ENCODE measurements at regions not wholly inside any gene's neighbourhood (a gene's known extent, or its start where the extent isn't known, plus 50 kb on each side); places are given as distances from the start of the nearest gene placed in this dataset.

GRCh38 chr14:71711619-71712018 is 220.6 kb upstream of the RGS6 start:
- H3K27me3 ChIP-seq (ENCODE audit: control insufficient read depth in 2 of 2, insufficient read depth in 2 of 2, low read length in 2 of 2), result no peaks in the 10 kb centered on the region
- H3K9me1 ChIP-seq (ENCODE audit: control insufficient read depth, insufficient read depth, low read length), result no peaks in the 10 kb centered on the region
- ATAC-seq (no peak), FAIRE-seq (no peak), DNase-seq (ENCODE audit: extremely low read depth in 1 of 4, low spot score in 3 of 4) (no peak)
- TF ChIP-seq TCF7L2 (IDR thresholded peaks at IDR 0.05; ENCODE audit: low read depth, low read length) (no peak), ZBTB7A (IDR thresholded peaks at IDR 0.05; ENCODE audit: borderline replicate concordance, control insufficient read depth, low read depth, low read length) (no peak)
- H3K4me1 ChIP-seq (replicated peaks in 1 of 2; ENCODE audit: control insufficient read depth in 2 of 2, insufficient read depth in 2 of 2, low read length in 2 of 2), result no peaks in the 10 kb centered on the region
- no peaks in the 10 kb centered on the region for H3K79me2 ChIP-seq (ENCODE audit: control insufficient read depth, insufficient read depth, low read length)
- H3K4me3 ChIP-seq, result no peak overlapping the region
- H3K4me2 ChIP-seq (ENCODE audit: insufficient read depth, low read length), result no peak overlapping the region
- ChIA-PET CTCF (ENCODE audit: low intra/inter-chr PET ratio) (no interaction called here), POLR2A (no interaction called here)
- no peaks in the 10 kb centered on the region for H3K9me3 ChIP-seq (replicated peaks; ENCODE audit: control insufficient read depth, insufficient read depth, low read depth, low read length)
- intact Hi-C loops (cut with micrococcal nuclease) (no loop called here), in situ Hi-C loops (cut with MboI) (no loop called here)
- peaks cover 5% of the 10 kb centered on the region; the same call in 1 of the 3 replicates for H3K36me3 ChIP-seq (ENCODE audit: control insufficient read depth, insufficient read depth, low read length)
- H4K20me1 ChIP-seq (replicated peaks; ENCODE audit: control insufficient read depth, insufficient read depth, low read length), result no peaks in the 10 kb centered on the region
- 44% methylated on average over 1 of the region's 1 CpG for WGBS (ENCODE audit: insufficient coverage, low coverage, missing lambda C conversion rate)
- no TSS peak for BruUV-seq (replicated peaks)
- no peak overlapping the region for H2AFZ ChIP-seq (ENCODE audit: low read depth, low read length)
- no peak overlapping the region for H3K9ac ChIP-seq (ENCODE audit: insufficient read depth in 1 of 2, low read depth in 2 of 2, low read length in 2 of 2)
- H3K27ac ChIP-seq (ENCODE audit: extremely low read depth, low read depth, low read length), result no peak overlapping the region

DNA sequence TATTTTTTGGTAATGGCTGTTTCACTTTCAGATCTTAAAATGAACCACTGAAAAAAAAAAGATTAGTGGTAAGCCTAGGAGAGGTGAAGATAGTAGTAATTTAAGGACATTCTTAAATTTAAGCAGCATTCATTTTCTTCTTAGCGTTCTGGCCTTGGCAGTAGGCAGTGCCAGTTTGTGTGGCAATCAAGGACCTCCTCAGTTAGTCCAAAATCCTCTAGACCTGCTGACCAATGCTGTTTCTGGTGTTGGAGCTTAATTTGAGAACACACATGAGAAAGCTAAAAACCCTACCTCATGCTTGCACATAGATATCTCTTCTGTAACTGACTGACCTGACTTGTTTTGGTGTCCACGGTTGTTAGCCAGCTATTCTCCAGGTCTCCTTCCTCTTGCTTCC is 219.8 kb upstream of the RGS6 start:
- in situ Hi-C loops (cut with MboI), result no loop called here
- Histone ChIP-seq H3K27ac (ENCODE audit: extremely low read depth, low read depth, low read length) (no peak overlapping the region), H4K20me1 (replicated peaks; ENCODE audit: control insufficient read depth, insufficient read depth, low read length) (no peaks in the 10 kb centered on the region), H3K27me3 (ENCODE audit: control insufficient read depth in 2 of 2, insufficient read depth in 2 of 2, low read length in 2 of 2) (no peaks in the 10 kb centered on the region), H3K4me1 (replicated peaks in 1 of 2; ENCODE audit: control insufficient read depth in 2 of 2, insufficient read depth in 2 of 2, low read length in 2 of 2) (no peaks in the 10 kb centered on the region), H3K9ac (ENCODE audit: insufficient read depth in 1 of 2, low read depth in 2 of 2, low read length in 2 of 2) (no peak overlapping the region), H3K9me3 (replicated peaks; ENCODE audit: control insufficient read depth, insufficient read depth, low read depth, low read length) (no peaks in the 10 kb centered on the region), H3K36me3 (ENCODE audit: control insufficient read depth, insufficient read depth, low read length) (peaks cover 5% of the 10 kb centered on the region; the same call in 1 of the 3 replicates), H3K9me1 (ENCODE audit: control insufficient read depth, insufficient read depth, low read length) (no peaks in the 10 kb centered on the region), H3K79me2 (ENCODE audit: control insufficient read depth, insufficient read depth, low read length) (no peaks in the 10 kb centered on the region), H3K4me2 (ENCODE audit: insufficient read depth, low read length) (no peak overlapping the region), H2AFZ (ENCODE audit: low read depth, low read length) (no peak overlapping the region), H3K4me3 (no peak overlapping the region)
- WGBS (ENCODE audit: insufficient coverage, low coverage, missing lambda C conversion rate), result 17% methylated on average over 2 of the region's 2 CpGs
- no TSS peak for BruUV-seq (replicated peaks)
- CTCF ChIA-PET (ENCODE audit: low intra/inter-chr PET ratio), result no interaction called here
- POLR2A ChIA-PET, result interaction anchor here (1.3 kb wide), 1 partner anchor 8 kb away, joined by 3 read pairs; no protein-coding TSS in a partner anchor
- ATAC-seq, result no peak
- FAIRE-seq, result no peak
- intact Hi-C loops (cut with micrococcal nuclease), result no loop called here
- no peak for DNase-seq (ENCODE audit: extremely low read depth in 1 of 4, low spot score in 3 of 4)
- no peak for TF ChIP-seq POLR2B (IDR thresholded peaks at IDR 0.05; ENCODE audit: low read depth, partially characterized antibody)
- TF ChIP-seq PURB (CRISPR knock-in tag; IDR thresholded peaks at IDR 0.05; ENCODE audit: low read depth), result no peak
- TF ChIP-seq DDX20 (tag; IDR thresholded peaks at IDR 0.05; ENCODE audit: low read depth), result no peak
- TF ChIP-seq ZNF274 (IDR thresholded peaks at IDR 0.05; ENCODE audit: borderline replicate concordance, low read depth, low read length), result no peak
- no peak for TF ChIP-seq MXI1 (IDR thresholded peaks at IDR 0.05; ENCODE audit: low read depth, low read length)
- no peak for TF ChIP-seq SMAD1 (IDR thresholded peaks at IDR 0.05; ENCODE audit: low read depth, low read length, partially characterized antibody)
- TF ChIP-seq NCOA1 (IDR thresholded peaks at IDR 0.05; ENCODE audit: low read depth), result no peak
- no peak for TF ChIP-seq POLR3G (IDR thresholded peaks at IDR 0.05; ENCODE audit: extremely low read depth, insufficient read length, insufficient replicate concordance)
- no peak for TF ChIP-seq DNMT1 (IDR thresholded peaks at IDR 0.05)
- TF ChIP-seq POLR2AphosphoS2 (IDR thresholded peaks at IDR 0.05; ENCODE audit: low read length), result no peak
- no peak for TF ChIP-seq PCBP1 (IDR thresholded peaks at IDR 0.05; ENCODE audit: low read depth, low read length, poor library complexity, severe bottlenecking)
- TF ChIP-seq, protein P1, sequence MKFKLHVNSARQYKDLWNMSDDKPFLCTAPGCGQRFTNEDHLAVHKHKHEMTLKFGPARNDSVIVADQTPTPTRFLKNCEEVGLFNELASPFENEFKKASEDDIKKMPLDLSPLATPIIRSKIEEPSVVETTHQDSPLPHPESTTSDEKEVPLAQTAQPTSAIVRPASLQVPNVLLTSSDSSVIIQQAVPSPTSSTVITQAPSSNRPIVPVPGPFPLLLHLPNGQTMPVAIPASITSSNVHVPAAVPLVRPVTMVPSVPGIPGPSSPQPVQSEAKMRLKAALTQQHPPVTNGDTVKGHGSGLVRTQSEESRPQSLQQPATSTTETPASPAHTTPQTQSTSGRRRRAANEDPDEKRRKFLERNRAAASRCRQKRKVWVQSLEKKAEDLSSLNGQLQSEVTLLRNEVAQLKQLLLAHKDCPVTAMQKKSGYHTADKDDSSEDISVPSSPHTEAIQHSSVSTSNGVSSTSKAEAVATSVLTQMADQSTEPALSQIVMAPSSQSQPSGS (CRISPR knock-in tag; IDR thresholded peaks at IDR 0.05), result no peak

Data from K562 (cell line).